ENCODE measurements at regions not wholly inside any gene's neighbourhood (a gene's known extent, or its start where the extent isn't known, plus 50 kb on each side); places are given as distances from the start of the nearest gene placed in this dataset.

DNA sequence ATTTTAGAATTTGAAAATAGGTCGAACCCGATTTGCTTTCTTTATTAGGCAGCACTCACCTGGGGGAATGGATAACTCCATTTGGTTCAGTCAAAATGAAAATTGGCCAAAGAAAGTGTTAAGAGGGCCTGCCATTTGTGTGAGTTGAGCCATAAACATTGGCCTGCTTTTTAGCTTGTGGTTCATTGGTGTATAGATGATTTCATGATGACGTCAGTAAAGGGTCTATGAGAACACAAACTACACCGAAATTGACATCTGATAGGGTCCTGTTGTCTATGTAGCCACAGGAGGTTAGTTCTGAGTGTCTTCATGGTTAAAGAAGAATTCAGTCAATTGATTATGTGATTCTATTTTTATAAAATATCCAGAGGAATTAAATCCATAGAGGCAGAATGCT is 1001.5 kb upstream of the EEF2KMT start:
- DNase-seq: no peak

DNA sequence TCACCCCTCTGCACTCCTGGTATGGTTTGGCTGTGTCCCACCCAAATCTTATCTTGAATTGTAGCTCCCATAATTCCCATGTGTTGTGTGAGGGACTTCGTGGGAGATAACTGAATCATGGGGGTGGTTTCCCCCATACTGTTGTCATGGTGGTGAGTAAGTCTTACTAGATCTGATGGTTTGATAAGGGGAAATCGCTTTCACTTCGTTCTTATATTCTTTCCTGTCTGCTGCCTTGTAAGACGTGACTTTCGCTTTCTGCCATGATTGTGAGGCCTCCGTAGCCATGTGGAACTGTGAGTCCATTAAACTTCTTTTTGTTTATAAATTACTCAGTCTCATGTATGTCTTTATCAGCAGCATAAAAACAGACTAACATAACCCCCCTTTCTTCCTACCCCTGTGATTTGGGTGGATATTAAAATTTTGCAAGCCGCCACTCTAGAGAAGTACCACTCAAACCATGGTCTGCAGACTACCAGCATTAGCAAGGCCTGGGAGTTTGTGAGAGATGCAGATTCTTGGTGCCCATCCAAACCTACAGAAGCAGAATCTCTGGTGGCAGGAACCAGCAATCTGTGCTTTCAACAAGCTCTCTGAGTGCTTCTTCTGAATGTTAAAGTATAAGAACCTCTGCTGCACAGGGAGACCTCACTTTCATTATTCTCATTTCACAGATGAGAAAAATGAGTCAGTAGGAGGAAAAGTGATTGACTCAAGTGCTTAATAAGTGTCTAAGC is 999.5 kb upstream of the EEF2KMT start:
- DNase-seq: no peak

DNA sequence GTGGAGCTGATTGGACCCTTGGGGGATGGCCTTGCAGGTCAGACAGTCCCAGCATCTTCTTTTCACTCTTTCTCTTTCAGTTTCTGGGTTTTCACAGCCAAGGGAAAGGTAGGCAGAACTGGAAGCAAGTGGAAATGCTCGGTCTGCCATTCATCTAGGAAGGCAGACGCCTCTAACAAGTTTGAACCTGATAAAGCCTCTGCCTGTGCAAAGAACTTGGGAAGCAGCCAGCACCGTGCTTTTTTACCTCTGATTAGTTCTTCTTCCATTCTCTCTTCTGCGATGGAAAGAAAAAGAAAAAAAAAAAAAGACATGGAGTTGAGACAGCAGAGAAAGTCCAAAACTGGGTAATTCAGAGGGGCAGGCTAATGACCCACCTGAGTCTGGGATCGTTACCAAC is 997.8 kb upstream of the EEF2KMT start:
- peak in 1 of 56 donors; percentile 7 for DNase-seq

DNA sequence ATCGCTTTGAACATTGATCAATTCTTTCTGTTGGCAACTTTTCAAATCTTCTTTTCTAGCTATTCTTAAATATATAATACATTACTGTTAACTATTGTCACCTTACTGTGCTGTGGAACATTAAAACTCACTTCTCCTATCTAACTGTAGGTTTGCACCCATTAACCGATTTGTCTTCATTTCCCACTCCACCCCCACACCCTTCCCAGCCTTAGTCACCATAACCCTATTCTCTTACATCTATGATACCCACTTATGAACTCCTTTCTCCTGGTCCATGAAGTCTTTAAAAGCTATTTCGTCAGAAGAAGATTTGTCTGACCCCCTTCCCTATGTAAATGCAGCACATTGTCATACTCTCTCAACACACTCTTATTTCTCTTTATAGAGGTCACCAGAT is 993.4 kb upstream of the EEF2KMT start:
- peak in 10 of 56 donors; percentile 0 to 41 (median 5) for DNase-seq

DNA sequence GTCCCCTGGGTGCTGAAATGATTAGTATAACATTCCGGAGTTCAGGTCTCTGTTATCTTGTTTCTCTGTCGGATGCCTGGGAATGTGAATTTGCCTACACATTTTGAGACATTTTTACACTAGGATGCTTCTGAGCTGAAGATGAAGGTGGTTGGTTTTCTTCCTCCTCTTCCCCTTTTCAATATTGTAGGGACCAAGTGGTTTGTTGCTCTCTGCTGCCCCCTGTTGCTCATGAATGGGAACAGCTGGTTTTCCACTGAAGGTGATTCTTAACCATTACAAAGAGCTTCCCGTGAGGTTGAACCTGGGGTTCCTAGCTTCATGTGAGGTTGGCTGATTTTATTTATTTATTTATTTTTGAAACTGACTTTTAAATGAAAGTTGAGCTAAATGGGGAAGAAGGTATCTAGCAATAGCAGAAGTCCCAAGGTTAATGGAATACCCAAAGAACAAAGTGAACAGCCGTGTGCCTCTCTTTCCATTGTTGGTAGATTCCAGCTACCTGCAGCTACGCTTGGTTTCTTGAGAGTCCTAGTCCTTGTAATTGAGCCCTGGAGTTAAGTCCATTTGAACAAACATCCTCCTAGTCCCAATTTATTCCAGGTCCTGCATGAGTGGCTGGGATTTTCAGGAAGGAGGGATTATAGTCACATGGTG is 983.9 kb upstream of the EEF2KMT start:
- peak in 31 of 56 donors; percentile 0 to 58 (median 7) for DNase-seq

DNA sequence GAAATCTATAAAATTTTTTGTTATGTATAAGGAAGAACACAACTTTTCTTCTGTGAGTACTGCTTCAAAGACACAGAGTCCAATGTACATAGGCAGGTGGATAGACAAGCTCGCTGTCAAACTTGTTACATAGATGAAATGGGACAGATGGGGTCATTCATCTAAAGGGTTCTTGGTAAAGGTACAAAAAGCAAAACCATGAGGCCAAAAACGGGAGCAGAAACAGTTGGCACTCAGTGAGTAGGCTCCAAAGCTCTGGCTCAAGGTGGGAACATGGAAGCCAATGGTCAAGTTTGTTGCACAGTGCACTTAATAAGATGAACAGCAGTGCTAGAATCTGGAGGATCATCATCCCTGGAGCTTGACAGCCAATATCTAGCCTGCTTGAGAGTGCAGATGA is 979.0 kb upstream of the EEF2KMT start:
- DNase-seq: no peak

DNA sequence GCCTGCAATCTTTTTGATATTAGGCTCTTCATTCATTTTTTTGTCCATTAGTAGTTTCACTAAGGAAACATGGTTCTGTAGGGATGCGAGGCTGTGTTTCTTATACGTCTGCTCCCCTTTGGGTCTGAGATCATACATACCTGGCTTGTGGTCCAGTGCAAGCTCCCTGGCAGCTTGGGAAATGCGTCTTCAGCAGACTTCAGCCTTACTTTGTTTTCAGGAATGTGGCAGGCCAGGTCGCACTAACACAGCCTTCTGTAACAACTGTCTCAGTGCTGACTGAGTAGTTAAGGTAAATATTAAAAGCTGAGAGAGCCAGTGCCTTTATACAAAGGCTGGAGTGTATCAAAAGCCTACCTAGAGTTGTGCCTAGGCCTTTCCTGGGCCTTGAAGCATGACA is 970.5 kb upstream of the EEF2KMT start:
- no peak for DNase-seq

DNA sequence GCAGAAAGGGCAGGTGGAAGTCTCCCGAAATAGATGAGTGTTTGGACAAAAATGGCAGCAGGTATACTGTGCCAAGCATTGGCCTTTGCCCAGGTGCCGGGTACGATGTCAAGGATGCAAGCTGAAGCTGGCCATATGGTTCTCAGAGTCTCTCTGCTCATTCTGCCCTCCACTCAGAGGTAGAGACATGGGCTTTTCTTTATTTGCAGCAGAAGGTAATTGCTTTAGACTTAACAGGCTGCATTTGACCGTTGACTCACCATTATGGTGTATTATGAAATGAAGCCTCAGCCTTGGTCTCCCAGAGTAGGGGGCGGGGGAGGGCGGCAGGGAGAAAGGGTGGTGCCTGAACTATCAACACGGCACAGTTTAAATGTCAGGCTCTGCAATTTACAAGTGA is 969.1 kb upstream of the EEF2KMT start:
- DNase-seq: no peak

DNA sequence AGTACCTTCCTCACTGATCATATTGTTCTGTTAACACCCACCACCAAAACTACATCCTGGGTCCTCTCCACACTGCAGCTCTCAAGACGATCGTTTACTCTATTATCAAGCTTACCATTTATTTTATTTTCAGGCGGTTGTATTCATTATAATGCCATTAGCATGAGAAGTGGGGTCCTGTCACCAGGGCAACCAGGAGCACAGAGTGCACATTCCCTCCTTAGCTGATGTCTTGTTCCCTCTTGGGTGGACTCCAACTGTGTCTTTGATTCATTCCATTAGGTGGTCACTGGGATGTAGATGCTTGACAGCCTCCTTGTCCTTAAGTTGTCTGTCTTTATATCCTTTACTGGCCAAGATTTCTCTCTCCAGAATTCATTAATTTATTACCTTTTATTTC is 965.9 kb upstream of the EEF2KMT start:
- no peak for DNase-seq

DNA sequence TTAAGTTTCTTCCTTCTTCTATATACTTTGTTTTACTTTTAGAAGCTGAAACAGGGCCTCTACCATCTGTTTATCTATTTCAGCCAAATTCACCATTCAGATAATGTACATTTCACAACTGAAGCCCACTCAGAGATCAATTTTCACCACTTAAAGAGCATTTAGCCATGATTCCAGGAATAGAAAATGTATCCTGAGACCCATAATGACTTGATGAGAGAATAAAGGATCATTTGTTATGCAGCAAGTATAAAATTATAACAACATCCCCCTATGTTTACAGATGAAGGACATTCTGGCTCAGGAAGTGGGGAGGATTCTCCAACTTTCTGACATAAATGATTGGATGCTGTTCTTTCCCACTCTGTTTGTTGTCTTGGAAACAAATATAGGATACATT is 962.1 kb upstream of the EEF2KMT start:
- no peak for DNase-seq

DNA sequence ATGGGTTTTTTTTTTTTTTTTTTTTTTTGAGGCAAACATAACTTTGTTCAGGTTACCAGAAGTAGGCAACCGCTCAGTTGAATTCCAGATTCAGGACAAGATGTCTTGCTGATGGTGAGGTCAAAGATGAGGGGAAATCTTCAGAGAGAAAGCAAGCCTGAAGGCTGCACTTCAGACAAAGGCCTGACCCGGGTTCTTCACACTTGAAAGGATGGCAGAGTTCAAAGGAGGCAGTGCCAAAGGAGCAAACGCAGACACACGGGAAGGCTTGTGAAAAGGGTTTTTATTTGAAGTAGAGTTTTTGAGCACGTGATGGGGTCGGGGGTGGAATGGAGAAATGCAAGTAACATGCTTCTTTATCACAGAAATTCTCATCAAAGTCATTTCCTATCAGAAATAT is 960.2 kb upstream of the EEF2KMT start:
- no peak for DNase-seq

DNA sequence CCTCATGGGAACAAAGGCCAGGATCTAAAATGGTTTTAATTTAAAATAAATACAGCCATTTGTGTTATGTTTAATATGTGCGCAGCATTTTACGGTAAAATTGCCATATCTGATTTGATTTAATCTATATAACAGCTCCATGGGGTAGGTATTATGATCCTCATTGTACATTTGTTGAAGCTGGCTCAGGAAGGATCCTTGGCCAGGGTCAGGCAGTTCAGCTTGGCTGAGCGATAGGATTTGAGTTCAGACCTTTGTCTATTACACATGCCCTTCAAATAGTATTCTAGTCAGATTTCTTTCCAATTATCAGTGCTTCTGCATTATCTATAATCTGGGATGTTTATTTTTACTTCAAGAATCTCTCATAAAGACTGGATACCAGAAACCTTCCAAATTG is 950.4 kb upstream of the EEF2KMT start:
- DNase-seq: no peak

DNA sequence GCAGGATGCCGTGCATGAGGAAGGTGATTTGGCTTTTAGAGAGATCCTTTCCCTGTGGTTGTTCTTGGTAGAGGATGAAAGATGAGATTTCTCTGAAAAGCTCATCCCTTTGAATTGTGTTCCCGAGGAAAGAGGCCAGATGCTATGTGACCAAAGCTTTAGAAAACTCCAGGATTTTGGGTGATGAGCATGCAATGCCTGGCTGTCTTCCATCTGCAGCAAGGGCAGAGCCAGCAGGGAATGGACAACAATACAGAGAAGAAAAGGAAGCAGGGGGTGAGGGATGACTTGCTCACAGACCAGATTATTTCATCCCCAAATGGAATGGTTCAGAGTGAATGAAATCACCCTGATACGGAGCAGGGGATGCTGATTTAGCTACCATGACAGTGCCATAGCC is 949.7 kb upstream of the EEF2KMT start:
- no peak for DNase-seq

DNA sequence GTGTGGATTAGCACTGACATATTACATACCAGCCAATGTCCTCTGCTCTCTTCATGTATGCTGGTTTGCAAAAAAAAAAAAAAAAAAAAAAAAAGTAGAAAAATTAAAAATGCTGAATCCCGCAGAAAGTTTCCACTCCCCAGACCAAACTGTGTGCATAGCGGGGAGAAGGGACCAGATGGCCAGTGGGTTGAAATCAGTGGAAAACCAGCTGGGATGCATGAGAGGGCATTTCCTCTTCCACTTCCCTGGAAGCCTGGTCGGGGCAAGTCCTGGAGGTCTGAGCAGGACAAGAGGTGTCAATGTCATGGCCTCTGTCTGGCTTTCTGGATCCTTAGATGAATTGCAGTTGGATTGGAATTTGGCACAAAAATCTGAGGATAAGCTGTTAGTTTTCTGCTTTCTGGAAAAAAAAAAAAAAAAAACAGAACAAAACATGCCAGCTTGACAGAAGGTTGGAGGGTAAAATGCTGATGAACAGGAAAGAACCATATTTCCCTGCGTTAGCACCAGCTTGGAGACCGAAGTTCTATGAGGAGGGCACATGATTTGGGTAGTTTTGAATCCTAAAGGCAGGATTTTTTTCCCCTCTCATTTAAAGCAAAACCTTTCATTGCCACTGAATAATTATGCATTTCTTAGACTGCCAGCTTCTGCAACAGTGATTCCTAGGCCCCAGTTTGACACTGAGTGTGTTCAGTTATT is 941.5 kb upstream of the EEF2KMT start:
- no peak for DNase-seq

DNA sequence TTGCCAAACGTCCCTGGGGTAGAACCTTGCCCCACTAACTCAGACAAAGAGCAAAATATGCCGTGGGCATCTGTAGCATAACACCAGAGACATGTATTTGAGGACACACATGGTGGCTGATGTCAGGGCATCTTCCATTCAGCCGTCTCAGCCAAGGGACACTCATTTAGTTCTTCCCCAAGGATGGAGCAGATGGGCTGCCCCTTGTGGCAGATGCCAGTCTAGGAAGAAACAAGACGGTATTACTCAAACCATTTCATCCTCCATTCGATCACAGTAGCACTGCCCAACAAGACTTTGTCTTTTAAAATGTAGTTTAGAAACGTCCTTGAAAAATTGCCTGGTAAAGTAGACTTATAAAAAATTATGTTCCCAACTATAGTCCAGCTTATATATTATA is 937.6 kb upstream of the EEF2KMT start:
- DNase-seq: no peak

DNA sequence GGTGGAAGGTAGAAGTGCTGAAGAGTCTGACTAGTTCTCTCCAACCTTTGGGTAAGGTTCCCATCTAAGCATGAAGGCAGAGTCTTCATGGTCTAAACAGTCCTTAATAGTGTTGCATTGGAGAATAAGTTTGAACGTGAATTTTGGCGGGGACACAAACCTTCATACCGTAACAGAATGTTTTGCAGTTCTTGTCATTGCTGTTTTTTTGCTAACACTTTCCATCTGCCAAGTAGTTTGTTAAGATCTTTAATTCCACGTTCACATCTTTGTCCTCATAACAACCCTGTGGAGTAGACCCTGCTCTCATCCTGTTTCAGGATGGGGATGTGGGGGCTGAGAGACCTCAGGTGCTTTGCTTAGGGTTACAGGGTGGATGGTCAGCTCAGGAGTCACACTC is 936.9 kb upstream of the EEF2KMT start:
- no peak for DNase-seq

DNA sequence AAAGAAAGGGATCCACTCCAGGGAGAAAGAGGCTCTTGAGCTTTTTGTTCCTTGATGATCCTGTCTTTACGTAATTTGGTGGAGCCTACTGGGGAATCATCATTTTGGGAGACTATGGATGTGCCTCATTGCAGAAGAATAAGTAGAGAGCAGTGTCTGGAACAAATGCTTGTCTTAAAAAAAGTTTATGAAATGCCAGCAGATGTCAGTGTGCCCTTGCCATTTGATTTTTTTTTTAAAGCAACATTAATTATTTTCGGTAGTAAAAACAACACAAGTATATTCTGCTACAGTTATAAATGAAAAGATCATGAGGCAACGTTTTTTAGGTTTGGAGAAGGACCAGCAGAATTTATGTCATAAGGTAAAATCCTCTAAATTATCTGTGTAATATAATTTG is 934.8 kb upstream of the EEF2KMT start:
- no peak for DNase-seq

DNA sequence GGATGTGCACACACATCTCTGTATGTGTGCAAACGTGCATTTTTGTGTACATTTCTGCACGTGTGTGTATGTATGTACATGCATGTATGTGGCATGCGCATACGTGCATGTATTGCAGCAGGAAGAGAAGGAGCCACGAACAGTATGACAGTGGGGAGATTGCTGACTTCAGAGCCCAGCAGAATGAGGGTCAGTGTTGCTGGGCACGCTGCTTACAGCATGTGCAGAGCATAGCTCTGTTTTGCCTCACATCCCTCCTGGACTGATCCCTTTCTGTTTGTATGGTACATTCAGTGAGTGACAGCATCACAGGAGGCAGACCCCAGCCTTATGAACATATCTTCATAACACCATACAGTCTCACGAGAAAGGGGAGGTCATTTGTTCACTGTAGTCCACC is 934.0 kb upstream of the EEF2KMT start:
- no peak for DNase-seq

DNA sequence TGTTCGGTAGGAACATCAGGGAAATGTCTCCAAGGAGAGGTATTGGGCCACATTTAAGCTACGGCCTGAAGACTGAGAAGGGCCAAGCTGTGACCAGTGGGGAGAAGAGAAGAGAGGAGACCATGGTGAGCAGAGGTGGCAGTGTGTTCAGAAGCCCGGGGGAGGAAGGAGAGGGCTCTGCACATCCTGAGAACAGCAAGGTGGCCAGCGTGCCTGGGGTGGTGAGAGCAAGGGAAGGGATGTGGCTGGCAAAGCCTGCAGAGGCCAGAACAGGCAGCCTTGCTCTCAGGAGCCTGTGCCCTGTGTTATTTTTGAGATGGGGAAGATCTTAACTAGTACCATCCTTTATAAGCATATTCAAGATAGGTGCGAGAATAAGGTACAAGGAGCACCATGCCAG is 933.5 kb upstream of the EEF2KMT start:
- no peak for DNase-seq

DNA sequence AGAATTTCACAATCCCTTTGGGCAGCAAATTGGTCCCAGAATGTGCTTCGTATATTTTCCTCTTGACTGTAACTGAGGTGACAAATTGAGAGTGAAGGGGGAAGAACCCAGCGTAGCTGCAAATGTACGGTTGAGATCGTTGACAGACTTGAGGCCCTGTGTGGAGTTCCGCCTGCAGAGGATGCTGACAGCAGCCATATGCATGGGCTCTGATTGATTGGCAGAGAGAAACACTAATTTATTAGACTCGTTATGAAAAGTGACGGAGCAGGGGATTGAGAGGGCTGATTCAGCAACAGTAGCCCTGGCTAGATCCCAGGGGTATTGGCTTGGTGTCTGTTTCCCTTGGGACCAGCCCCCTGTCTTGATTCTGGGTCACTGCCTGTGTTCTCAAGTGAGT is 930.1 kb upstream of the EEF2KMT start:
- no peak for DNase-seq

DNA sequence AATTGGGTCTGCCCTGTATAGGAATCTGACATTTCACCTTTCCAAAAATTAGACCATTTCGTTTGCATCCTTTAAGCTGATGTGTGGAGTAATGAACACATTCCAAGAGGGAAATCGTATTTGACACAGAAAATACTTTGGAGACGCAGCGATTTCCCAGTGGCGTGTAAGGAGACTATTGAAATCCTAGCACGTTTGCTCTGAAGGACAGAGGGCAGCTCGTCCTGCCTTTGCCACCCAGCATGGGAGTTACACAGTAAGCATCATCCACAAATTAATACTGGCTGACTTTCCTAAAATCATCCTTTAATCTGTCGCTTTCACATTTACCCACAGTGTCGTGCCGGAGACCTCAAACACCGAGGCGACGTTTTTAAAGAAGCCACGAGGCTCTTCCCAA is 925.9 kb upstream of the EEF2KMT start:
- no peak for DNase-seq

DNA sequence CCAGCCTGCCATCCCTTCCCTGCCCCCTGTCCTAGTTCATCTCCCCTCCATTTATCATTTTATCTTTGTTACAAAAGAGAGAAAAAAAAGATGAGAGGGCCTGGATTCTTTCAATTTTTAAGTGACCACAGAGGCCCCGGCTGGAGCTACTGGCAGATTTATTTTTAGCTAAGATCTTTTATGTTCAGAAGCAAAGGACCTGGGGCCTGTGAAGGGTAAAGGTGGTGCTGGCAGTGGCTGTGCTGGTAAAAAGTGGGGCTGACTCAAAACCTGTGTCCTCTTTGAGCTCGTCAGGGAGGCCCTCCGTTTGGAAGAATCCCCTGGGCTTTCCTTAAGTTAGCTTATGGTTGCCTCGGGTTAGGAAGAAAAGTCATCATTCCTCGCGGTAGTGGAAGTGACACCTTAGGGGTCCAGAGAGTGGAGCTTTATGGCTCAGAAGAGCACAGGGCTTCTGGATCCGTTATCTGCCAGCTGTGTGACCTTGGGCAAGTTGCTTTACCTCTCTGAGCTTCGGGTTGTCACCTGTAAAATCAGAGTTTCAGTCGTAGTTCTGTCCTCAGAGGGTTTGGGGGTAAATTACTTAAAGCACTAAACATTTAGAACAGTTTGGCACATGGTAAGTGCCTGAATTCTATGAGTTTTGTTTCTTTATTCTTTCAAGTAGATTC is 923.8 kb upstream of the EEF2KMT start:
- DNase-seq: no peak

Data from nucleus accumbens (tissue), 56 donors.